HepG2 (cell line): ENCODE measurements at regions not wholly inside any gene's neighbourhood (a gene's known extent, or its start where the extent isn't known, plus 50 kb on each side); places are given as distances from the start of the nearest gene placed in this dataset.

Source experiments
- ATAC-seq: fragments of 200-7000 bp; cut with Tn5 transposase; 3 replicates; pipeline ENCODE4 v1.9.1; 2020; ENCODE audit warnings: mild to moderate bottlenecking, moderate library complexity
- BruUV-seq: library from RNA; stranded (reverse); fragments of 400-500 nt; replicated peaks from 2 replicates; lab custom pipeline; 2021; lab: Mats Ljungman, UMichigan
- CTCF ChIA-PET: fragments of 300-600 bp; formaldehyde crosslinking; extraction: SDS; loops from one replicate; lab custom pipeline; 2021; ENCODE audit warnings: low total read pairs, inconsistent platforms, low intra/inter-chr PET ratio; lab: Yijun Ruan, JAX
- POLR2A ChIA-PET: fragments of 350-600 bp; sonication (Branson Sonifier 250); formaldehyde crosslinking; loops from one replicate; lab custom pipeline; 2020; ENCODE audit warnings: antibody characterized with exemption, inconsistent platforms; lab: Yijun Ruan, JAX
- DNase-seq: peaks from one replicate; pipeline ENCODE4 v3.0.0-alpha.2; 2015; ENCODE audit warnings: low spot score
- FAIRE-seq: peaks from 3 replicates; lab custom pipeline; 2011; peaks lifted over from hg19 to GRCh38; lab: Jason Lieb, UNC
- H2AFZ ChIP-seq: one replicate; pipeline ENCODE4 v1.6.1; 2011; ENCODE audit warnings: low read length, inconsistent platforms
- H3K27ac ChIP-seq: fragments of 300-600 bp; 3 replicates; pipeline ENCODE4 v1.8.0; 2011; ENCODE audit warnings: mixed run types, mild to moderate bottlenecking, mixed read lengths, low read length, inconsistent platforms; ENCODE audit not compliant: insufficient read depth; ENCODE audit errors: extremely low read length
- H3K27me3 ChIP-seq, 2 experiments: fragments of 200-600 bp in 1 of 2; 2 replicates in 1 of 2; 3 replicates in 1 of 2; pipeline versions ENCODE4 v1.6.0 to v1.8.0; 2011; ENCODE audit warnings: low read length in 2 of 2, mild to moderate bottlenecking in 2 of 2, moderate library complexity in 2 of 2, inconsistent platforms in 1 of 2; ENCODE audit not compliant: insufficient read depth in 2 of 2, control insufficient read depth in 1 of 2
- H3K36me3 ChIP-seq, 2 experiments: fragments of 200-600 bp in 1 of 2; replicated peaks in 1 of 2; 2 replicates in 1 of 2; 3 replicates in 1 of 2; pipeline versions ENCODE4 v1.5.1 to v1.8.0; 2011; ENCODE audit warnings: low read length in 2 of 2, inconsistent platforms in 1 of 2; ENCODE audit not compliant: insufficient read depth in 2 of 2, control insufficient read depth in 1 of 2
- H3K4me1 ChIP-seq: 2 replicates; pipeline ENCODE4 v1.5.1; 2012; ENCODE audit warnings: low read length, inconsistent platforms; ENCODE audit not compliant: insufficient read depth
- H3K4me2 ChIP-seq: 2 replicates; pipeline ENCODE4 v1.6.0; 2011; ENCODE audit warnings: low read depth, low read length, inconsistent platforms
- H3K4me3 ChIP-seq, 3 experiments: fragments of 200-600 bp in 1 of 3; sonication (generic), shearing (Covaris generic) in 1 of 3; replicated peaks in 1 of 3; 2 replicates each; pipeline ENCODE4 v1.5.1; 2011 to 2016; ENCODE audit warnings: low read length in 3 of 3, inconsistent platforms in 2 of 3, low read depth in 2 of 3, mild to moderate bottlenecking in 2 of 3, control low read depth in 1 of 3, mixed read lengths in 1 of 3; ENCODE audit not compliant: insufficient read depth in 1 of 3
- H3K79me2 ChIP-seq: one replicate; pipeline ENCODE4 v1.6.1; 2011; ENCODE audit warnings: low read length, inconsistent platforms; ENCODE audit not compliant: insufficient read depth
- H3K9ac ChIP-seq: 2 replicates; pipeline ENCODE4 v1.6.0; 2011; ENCODE audit warnings: mild to moderate bottlenecking, low read depth, low read length, inconsistent platforms; ENCODE audit not compliant: insufficient read depth
- H3K9me3 ChIP-seq: 2 replicates; pipeline ENCODE4 v1.5.1; 2012; ENCODE audit warnings: mild to moderate bottlenecking, low read length
- H4K20me1 ChIP-seq: 2 replicates; pipeline ENCODE4 v1.6.0; 2011; ENCODE audit warnings: inconsistent platforms, mild to moderate bottlenecking, low read length, moderate library complexity; ENCODE audit not compliant: insufficient read depth
- ATF7-NPFF ChIP-seq: sonication (generic); formaldehyde crosslinking; IDR thresholded peaks from 2 replicates; pipeline ENCODE4 v1.8.1; 2023; ENCODE audit warnings: mild to moderate bottlenecking, low read depth, missing genetic modification reagents, moderate library complexity
- ELF1 ChIP-seq: sonication (generic); formaldehyde crosslinking; IDR thresholded peaks from 2 replicates; pipeline ENCODE4 v1.4.0; 2020; ENCODE audit warnings: missing genetic modification reagents
- FOXP1 ChIP-seq, 2 experiments: fragments of 450-650 bp in 1 of 2; IDR thresholded peaks; 2 replicates each; pipeline ENCODE4 v1.6.1; 2017 to 2018; ENCODE audit warnings: antibody characterized with exemption in 1 of 2
- GATAD1 ChIP-seq: IDR thresholded peaks from 2 replicates; pipeline ENCODE4 v1.6.1; 2016; ENCODE audit warnings: missing genetic modification reagents, missing compliant biosample characterization
- HES4 ChIP-seq: sonication (generic); formaldehyde crosslinking; IDR thresholded peaks from 2 replicates; pipeline ENCODE4 v1.9.0; 2021; ENCODE audit warnings: mild to moderate bottlenecking, missing genetic modification reagents, borderline replicate concordance
- HNF4A ChIP-seq: sonication (generic); formaldehyde crosslinking; IDR thresholded peaks from 2 replicates; pipeline ENCODE4 v1.4.0; 2020; ENCODE audit warnings: missing genetic modification reagents
- NFIB ChIP-seq: sonication (generic); formaldehyde crosslinking; IDR thresholded peaks from 2 replicates; pipeline ENCODE4 v1.9.0; 2021; ENCODE audit warnings: missing genetic modification reagents, mild to moderate bottlenecking, borderline replicate concordance
- SMAD1 ChIP-seq: sonication (generic); formaldehyde crosslinking; IDR thresholded peaks from 2 replicates; pipeline ENCODE4 v1.4.0; 2020; ENCODE audit warnings: missing genetic modification reagents, low read depth, mild to moderate bottlenecking, borderline replicate concordance
- TCF12 ChIP-seq, 2 experiments: fragments of 450-650 bp in 1 of 2; sonication (generic) in 1 of 2; formaldehyde crosslinking in 1 of 2; IDR thresholded peaks; 2 replicates each; pipeline versions ENCODE4 v1.6.1 to v1.8.0; 2017 to 2022; ENCODE audit warnings: antibody characterized with exemption in 1 of 2, mild to moderate bottlenecking in 1 of 2, missing genetic modification reagents in 1 of 2, moderate library complexity in 1 of 2
- TSC22D2 ChIP-seq: sonication (generic); formaldehyde crosslinking; IDR thresholded peaks from 2 replicates; pipeline ENCODE4 v1.5.1; 2020; ENCODE audit warnings: missing genetic modification reagents, mild to moderate bottlenecking, borderline replicate concordance
- ZNF24 ChIP-seq: fragments of 450-650 bp; IDR thresholded peaks from 2 replicates; pipeline ENCODE4 v1.6.1; 2017; ENCODE audit warnings: antibody characterized with exemption, mild to moderate bottlenecking
- ZNF256 ChIP-seq: sonication (generic); formaldehyde crosslinking; conservative IDR thresholded peaks from 2 replicates; pipeline ENCODE4 v1.4.0; 2020; ENCODE audit warnings: missing genetic modification reagents
- ZNF792 ChIP-seq: IDR thresholded peaks from 2 replicates; pipeline ENCODE4 v1.6.1; 2016
- WGBS: methylation state at CpG from one replicate; pipeline ENCODE4 v1.1.6; 2017; ENCODE audit warnings: low lambda C conversion rate; 5-methylcytosine and 5-hydroxymethylcytosine counted together
- in situ Hi-C: cut with HindIII; loops from 2 replicates; pipeline ENCODE4 v1.10.0; 2017; ENCODE audit warnings: low pct_unique_long_range_greater_than_20kb; ENCODE audit not compliant: extremely low pct_ligation_motif_present
- intact Hi-C: fragments of 100-400 bp; cut with micrococcal nuclease; formaldehyde crosslinking; loops from one replicate; pipeline ENCODE4 v1.10.0; 2022; ENCODE audit not compliant: unreplicated experiment

- 4% methylated on average over 3 of the region's 3 CpGs for WGBS
- Histone ChIP-seq H3K27ac (no peak overlapping the region), H3K36me3 (no peaks in the 10 kb centered on the region), H3K4me1 (no peaks in the 10 kb centered on the region), H2AFZ (no peak overlapping the region), H3K27me3 (no peaks in the 10 kb centered on the region; a peak in 1 of 5 replicates), H3K9me3 (no peaks in the 10 kb centered on the region), H3K79me2 (no peaks in the 10 kb centered on the region), H3K9ac (no peak overlapping the region), H4K20me1 (no peaks in the 10 kb centered on the region), H3K4me3 (no peak overlapping the region), H3K4me2 (no peak overlapping the region)
- intact Hi-C loops (no loop called here), in situ Hi-C loops (no loop called here)
- FAIRE-seq (no peak), DNase-seq (no peak), ATAC-seq (no peak)
- BruUV-seq, result no TSS peak
- ChIA-PET POLR2A (no interaction called here), CTCF (no interaction called here)
- TF ChIP-seq ZNF24 (no peak), GATAD1 (CRISPR knock-in tag) (no peak), HNF4A (CRISPR knock-in tag) (no peak), FOXP1 (IDR thresholded peaks at IDR 0.05) (0 out of 2 replicates have a peak, but pooled peaks have one; percentile 12), FOXP1 (CRISPR knock-in tag; IDR thresholded peaks at IDR 0.05) (no peak)
These were observed 62.5 kb upstream of the MRPS9 start for GRCh38 chr2:104975371-104975770.

GRCh38 chr2:104975851-104976250 is 62.0 kb upstream of the MRPS9 start:
- in situ Hi-C loops, result no loop called here

More at GRCh38 chr2:104975851-104976250, 62.0 kb upstream of the MRPS9 start:
- no TSS peak for BruUV-seq
- Histone ChIP-seq H4K20me1 (no peaks in the 10 kb centered on the region), H2AFZ (no peak overlapping the region)
- TF ChIP-seq ZNF792 (CRISPR knock-in tag) (no peak), HES4 (no peak), TCF12 (IDR thresholded peaks at IDR 0.05) (no peak), TCF12 (CRISPR knock-in tag; IDR thresholded peaks at IDR 0.05) (no peak), SMAD1 (no peak), ELF1 (CRISPR knock-in tag) (no peak), ATF7-NPFF (CRISPR knock-in tag) (no peak), ZNF256 (CRISPR knock-in tag) (no peak), NFIB (no peak), TSC22D2 (no peak)
- TF ChIP-seq, all 625 proteins: peak for 0
- FAIRE-seq (no peak), ATAC-seq (no peak), DNase-seq (no peak)
- Histone ChIP-seq H3K9ac (no peak overlapping the region), H3K79me2 (no peaks in the 10 kb centered on the region), H3K27me3 (peaks cover 0 to 4% of the 10 kb centered on the region in 2 experiments; a peak in 1 of 5 replicates), H3K4me2 (no peak overlapping the region), H3K27ac (no peak overlapping the region), H3K4me3 (no peak overlapping the region), H3K36me3 (no peaks in the 10 kb centered on the region), H3K4me1 (no peaks in the 10 kb centered on the region), H3K9me3 (no peaks in the 10 kb centered on the region)
- 0% methylated on average over 3 of the region's 3 CpGs for WGBS
- CTCF ChIA-PET, result no interaction called here
- intact Hi-C loops, result no loop called here
- POLR2A ChIA-PET, result no interaction called here
